Keratinocyte (primary cell): ENCODE measurements at regions not wholly inside any gene's neighbourhood (a gene's known extent, or its start where the extent isn't known, plus 50 kb on each side); places are given as distances from the start of the nearest gene placed in this dataset.

ENCODE experiments used
- DNase-seq: peaks from one replicate; pipeline ENCODE4 v3.0.0-alpha.2; 2011; ENCODE audit warnings: low read depth, missing footprints, low spot score
- FAIRE-seq: peaks from 2 replicates; lab custom pipeline; 2011; peaks lifted over from hg19 to GRCh38; lab: Jason Lieb, UNC
- H2AFZ ChIP-seq: 2 replicates; pipeline ENCODE4 v1.6.0; 2012; ENCODE audit warnings: low read length, control low read depth, inconsistent platforms; ENCODE audit not compliant: control insufficient read depth
- H3K27ac ChIP-seq: 2 replicates; pipeline ENCODE4 v1.5.1; 2011; ENCODE audit warnings: low read length; ENCODE audit not compliant: control insufficient read depth, insufficient read depth
- H3K27me3 ChIP-seq: 3 replicates; pipeline ENCODE4 v1.6.0; 2011; ENCODE audit warnings: low read length; ENCODE audit not compliant: control insufficient read depth, insufficient read depth; ENCODE audit errors: extremely low read depth
- H3K36me3 ChIP-seq, 2 experiments: 2 replicates in 1 of 2; 3 replicates in 1 of 2; pipeline ENCODE4 v1.5.1; 2011; ENCODE audit warnings: low read length in 2 of 2, mild to moderate bottlenecking in 1 of 2; ENCODE audit not compliant: control insufficient read depth in 2 of 2, insufficient read depth in 2 of 2; ENCODE audit errors: extremely low read depth in 1 of 2
- H3K4me1 ChIP-seq: 3 replicates; pipeline ENCODE4 v1.5.1; 2011; ENCODE audit warnings: low read length; ENCODE audit not compliant: control insufficient read depth, insufficient read depth; ENCODE audit errors: extremely low read depth
- H3K4me2 ChIP-seq: 3 replicates; pipeline ENCODE4 v1.6.0; 2011; ENCODE audit warnings: low read depth, low read length; ENCODE audit not compliant: control insufficient read depth, insufficient read depth; ENCODE audit errors: extremely low read depth
- H3K4me3 ChIP-seq, 3 experiments: fragments of 200-600 bp in 1 of 3; sonication (generic) in 1 of 3; 2 replicates in 2 of 3; 3 replicates in 1 of 3; pipeline ENCODE4 v1.5.1; 2011 to 2016; ENCODE audit warnings: low read length in 3 of 3, mild to moderate bottlenecking in 3 of 3, control low read depth in 2 of 3, inconsistent platforms in 1 of 3, low read depth in 1 of 3, mixed read lengths in 1 of 3, mixed run types in 1 of 3, moderate library complexity in 1 of 3; ENCODE audit not compliant: control insufficient read depth in 2 of 3, insufficient read depth in 2 of 3; ENCODE audit errors: extremely low read depth in 1 of 3
- H3K79me2 ChIP-seq: 2 replicates; pipeline ENCODE4 v1.6.0; 2012; ENCODE audit warnings: low read length; ENCODE audit not compliant: control insufficient read depth, insufficient read depth
- H3K9ac ChIP-seq: 3 replicates; pipeline ENCODE4 v1.6.0; 2011; ENCODE audit warnings: low read length; ENCODE audit not compliant: control insufficient read depth, insufficient read depth; ENCODE audit errors: extremely low read depth
- H3K9me1 ChIP-seq: 3 replicates; pipeline ENCODE4 v1.6.0; 2011; ENCODE audit warnings: low read length; ENCODE audit not compliant: control insufficient read depth, insufficient read depth; ENCODE audit errors: extremely low read depth
- H3K9me3 ChIP-seq: 2 replicates; pipeline ENCODE4 v1.5.1; 2012; ENCODE audit warnings: low read depth, low read length; ENCODE audit not compliant: control insufficient read depth
- H4K20me1 ChIP-seq: 3 replicates; pipeline ENCODE4 v1.6.0; 2011; ENCODE audit warnings: low read length; ENCODE audit not compliant: control insufficient read depth, insufficient read depth; ENCODE audit errors: extremely low read depth
- CTCF ChIP-seq, 3 experiments: IDR thresholded peaks in 1 of 3; conservative IDR thresholded peaks in 1 of 3; optimal IDR thresholded peaks in 1 of 3; 2 replicates in 2 of 3; 3 replicates in 1 of 3; pipeline versions ENCODE3 to v1.5.1; 2011; ENCODE audit warnings: low read length in 3 of 3, mild to moderate bottlenecking in 3 of 3, moderate library complexity in 2 of 3, control low read depth in 1 of 3, inconsistent platforms in 1 of 3; ENCODE audit not compliant: insufficient read depth in 2 of 3; ENCODE audit errors: extremely low read depth in 1 of 3
- EZH2 ChIP-seq: IDR thresholded peaks from one replicate; pipeline ENCODE4 v1.6.1; 2012; ENCODE audit warnings: inconsistent platforms, mild to moderate bottlenecking, low read length, moderate library complexity
- dilution Hi-C: fragments of 300-500 bp; cut with MboI; formaldehyde crosslinking; loops from one replicate; pipeline ENCODE4 v1.7.0; 2020; ENCODE audit warnings: low sequenced_read_pairs; ENCODE audit not compliant: extremely low pct_ligation_motif_present

GRCh38 chr13:104592127-104592526, 1525.9 kb upstream of the SLC10A2 start:
- Histone ChIP-seq H3K4me2 (no peak overlapping the region), H3K4me1 (peaks cover 4% of the 10 kb centered on the region), H3K9me1 (no peaks in the 10 kb centered on the region), H3K9me3 (no peaks in the 10 kb centered on the region), H3K4me3 (no peak overlapping the region), H2AFZ (no peak overlapping the region), H3K79me2 (no peaks in the 10 kb centered on the region), H3K36me3 (no peaks in the 10 kb centered on the region), H3K27me3 (no peaks in the 10 kb centered on the region), H4K20me1 (no peaks in the 10 kb centered on the region), H3K27ac (no peak overlapping the region), H3K9ac (no peak overlapping the region)
- dilution Hi-C loops: no loop called here
- FAIRE-seq (no peak), DNase-seq (no peak)
- no peak for TF ChIP-seq EZH2
- no peak for TF ChIP-seq CTCF (optimal IDR thresholded peaks at IDR 0.05 in 1 of 3, IDR thresholded peaks at IDR 0.05 in 1 of 3, conservative IDR thresholded peaks at IDR 0.05 in 1 of 3; ENCODE audit: extremely low read depth in 1 of 3, insufficient read depth in 2 of 3, low read length in 3 of 3)

- no peaks in the 10 kb centered on the region for H3K9me3 ChIP-seq
- peaks cover 6% of the 10 kb centered on the region for H3K4me1 ChIP-seq
- DNase-seq (no peak), FAIRE-seq (peak; percentile 73)
- dilution Hi-C loops: no loop called here
- no peak for TF ChIP-seq CTCF (optimal IDR thresholded peaks at IDR 0.05 in 1 of 3, IDR thresholded peaks at IDR 0.05 in 1 of 3, conservative IDR thresholded peaks at IDR 0.05 in 1 of 3; ENCODE audit: extremely low read depth in 1 of 3, insufficient read depth in 2 of 3, low read length in 3 of 3)
- TF ChIP-seq EZH2: no peak
- H4K20me1 ChIP-seq: no peaks in the 10 kb centered on the region
- peak overlapping the region; percentile 44 for H2AFZ ChIP-seq
- no peaks in the 10 kb centered on the region for H3K36me3 ChIP-seq
- no peaks in the 10 kb centered on the region for H3K79me2 ChIP-seq
- peak overlapping the region; percentile 9 for H3K27ac ChIP-seq
- no peaks in the 10 kb centered on the region for H3K9me1 ChIP-seq
- peak overlapping the region; percentile 71 for H3K4me2 ChIP-seq
- no peak overlapping the region for H3K9ac ChIP-seq
- peak overlapping the region in 2 of 3 experiments; percentile 33 to 49 for H3K4me3 ChIP-seq
- no peaks in the 10 kb centered on the region for H3K27me3 ChIP-seq
Measured at GRCh38 chr13:104586051-104586746, 1520.0 kb upstream of the SLC10A2 start.
